Panc1 (cell line): ENCODE measurements at regions not wholly inside any gene's neighbourhood (a gene's known extent, or its start where the extent isn't known, plus 50 kb on each side); places are given as distances from the start of the nearest gene placed in this dataset.

Experiments used
- CTCF ChIP-seq: fragments of 450-650 bp; IDR thresholded peaks from 2 replicates; pipeline ENCODE4 v1.5.1; 2017; ENCODE audit warnings: mild to moderate bottlenecking
- POLR2AphosphoS5 ChIP-seq: IDR thresholded peaks from 2 replicates; pipeline ENCODE4 v1.6.1; 2012; ENCODE audit warnings: mild to moderate bottlenecking, low read depth, low read length, moderate library complexity
- REST ChIP-seq, 2 experiments: IDR thresholded peaks; 2 replicates each; pipeline ENCODE4 v1.6.1; 2011 to 2012; ENCODE audit warnings: low read depth in 2 of 2, control low read depth in 1 of 2, low read length in 1 of 2, mild to moderate bottlenecking in 1 of 2, moderate library complexity in 1 of 2; ENCODE audit not compliant: insufficient read depth in 1 of 2
- SIN3A ChIP-seq: IDR thresholded peaks from 2 replicates; pipeline ENCODE4 v1.6.1; 2012; ENCODE audit warnings: low read depth, mild to moderate bottlenecking, low read length, moderate library complexity, borderline replicate concordance; ENCODE audit not compliant: insufficient read depth

GRCh38 chr11:98068251-98068650, 952.5 kb upstream of the CNTN5 start:
- TF ChIP-seq CTCF, result no peak
- no peak for TF ChIP-seq POLR2AphosphoS5
- TF ChIP-seq REST (IDR thresholded peaks at IDR 0.05; ENCODE audit: insufficient read depth in 1 of 2, low read depth in 2 of 2, low read length in 1 of 2), result no peak
- TF ChIP-seq SIN3A, result no peak
